ENCODE measurements at regions not wholly inside any gene's neighbourhood (a gene's known extent, or its start where the extent isn't known, plus 50 kb on each side); places are given as distances from the start of the nearest gene placed in this dataset.

- Histone ChIP-seq H3K4me3 (no peak overlapping the region), H3K9me3 (ENCODE audit: low read depth) (no peaks in the 10 kb centered on the region), H3K4me1 (ENCODE audit: low read depth) (no peaks in the 10 kb centered on the region), H3K27ac (no peak overlapping the region), H3K27me3 (no peaks in the 10 kb centered on the region), H3K36me3 (no peaks in the 10 kb centered on the region)
- TF ChIP-seq CTCF (IDR thresholded peaks at IDR 0.05; ENCODE audit: low read depth, low read length): no peak
- no peak for DNase-seq (ENCODE audit: low read depth in 1 of 2, low spot score in 1 of 2)
Measured at GRCh38 chr16:22624038-22624799, 113.5 kb downstream of the NPIPB5 start.

GRCh38 chr16:22624800-22625533 lies 114.3 kb downstream of the NPIPB5 start:
- DNase-seq (ENCODE audit: low read depth in 1 of 2, low spot score in 1 of 2): no peak

GRCh38 chr16:22625967-22626366 lies 115.3 kb downstream of the NPIPB5 start:
- no peaks in the 10 kb centered on the region for H3K9me3 ChIP-seq (ENCODE audit: low read depth)
- no peaks in the 10 kb centered on the region for H3K27me3 ChIP-seq
- H3K4me1 ChIP-seq (ENCODE audit: low read depth): no peaks in the 10 kb centered on the region
- H3K27ac ChIP-seq: no peak overlapping the region
- H3K4me3 ChIP-seq: no peak overlapping the region
- DNase-seq (ENCODE audit: low read depth in 1 of 2, low spot score in 1 of 2): no peak
- no peaks in the 10 kb centered on the region for H3K36me3 ChIP-seq
- no peak for TF ChIP-seq CTCF (IDR thresholded peaks at IDR 0.05; ENCODE audit: low read depth, low read length)

More at GRCh38 chr16:22624800-22625533, 114.3 kb downstream of the NPIPB5 start:
- H3K4me3 ChIP-seq: no peak overlapping the region
- H3K36me3 ChIP-seq: no peaks in the 10 kb centered on the region
- TF ChIP-seq CTCF (IDR thresholded peaks at IDR 0.05; ENCODE audit: low read depth, low read length): no peak
- no peaks in the 10 kb centered on the region for H3K4me1 ChIP-seq (ENCODE audit: low read depth)
- H3K27me3 ChIP-seq: no peaks in the 10 kb centered on the region
- H3K9me3 ChIP-seq (ENCODE audit: low read depth): no peaks in the 10 kb centered on the region
- H3K27ac ChIP-seq: no peak overlapping the region

- no peak for TF ChIP-seq CTCF (IDR thresholded peaks at IDR 0.05; ENCODE audit: low read depth, low read length)
- no peak overlapping the region for H3K27ac ChIP-seq
- no peaks in the 10 kb centered on the region for H3K4me1 ChIP-seq (ENCODE audit: low read depth)
- no peaks in the 10 kb centered on the region for H3K9me3 ChIP-seq (ENCODE audit: low read depth)
- no peak overlapping the region for H3K4me3 ChIP-seq
- H3K27me3 ChIP-seq: no peaks in the 10 kb centered on the region
- no peaks in the 10 kb centered on the region for H3K36me3 ChIP-seq
- DNase-seq (ENCODE audit: low read depth in 1 of 2, low spot score in 1 of 2): no peak
Measured at GRCh38 chr16:22627043-22627442, 116.4 kb downstream of the NPIPB5 start.

- no peaks in the 10 kb centered on the region for H3K9me3 ChIP-seq (ENCODE audit: low read depth)
- H3K27me3 ChIP-seq: no peaks in the 10 kb centered on the region
- H3K27ac ChIP-seq: no peak overlapping the region
- H3K4me3 ChIP-seq: no peak overlapping the region
- TF ChIP-seq CTCF (IDR thresholded peaks at IDR 0.05; ENCODE audit: low read depth, low read length): no peak
- no peak for DNase-seq (ENCODE audit: low read depth in 1 of 2, low spot score in 1 of 2)
- H3K4me1 ChIP-seq (ENCODE audit: low read depth): no peaks in the 10 kb centered on the region
- H3K36me3 ChIP-seq: no peaks in the 10 kb centered on the region
Measured at GRCh38 chr16:22628994-22629393, 118.3 kb downstream of the NPIPB5 start.

Measured in cardiac muscle cell (in vitro differentiated cells and primary cell).